Left renal pelvis (tissue), 4 donors: ENCODE measurements at regions not wholly inside any gene's neighbourhood (a gene's known extent, or its start where the extent isn't known, plus 50 kb on each side); places are given as distances from the start of the nearest gene placed in this dataset.

Source experiments
- DNase-seq, 4 donors: peaks; one replicate each; pipeline ENCODE4 v3.0.0-alpha.2; 2013; ENCODE audit warnings: low read depth in 4 of 4, low spot score in 3 of 4

GRCh38 chr1:87194271-87194774 lies 134.4 kb upstream of the LMO4 start:
- no peak for DNase-seq

- no peak for DNase-seq
Measured at GRCh38 chr1:87194856-87195255, 133.8 kb upstream of the LMO4 start.

GRCh38 chr1:87196110-87196827 lies 132.4 kb upstream of the LMO4 start:
- no peak for DNase-seq

GRCh38 chr1:87197156-87197555 lies 131.5 kb upstream of the LMO4 start:
- DNase-seq = no peak

GRCh38 chr1:87197641-87198040 lies 131.0 kb upstream of the LMO4 start:
- DNase-seq = no peak

GRCh38 chr1:87200875-87201638 lies 127.6 kb upstream of the LMO4 start:
- no peak for DNase-seq

GRCh38 chr1:87201768-87202167 lies 126.9 kb upstream of the LMO4 start:
- DNase-seq = no peak

GRCh38 chr1:87202451-87202850 lies 126.2 kb upstream of the LMO4 start:
- DNase-seq = no peak

- no peak for DNase-seq
Measured at GRCh38 chr1:87202922-87203655, 125.6 kb upstream of the LMO4 start.

GRCh38 chr1:87203904-87204303 lies 124.8 kb upstream of the LMO4 start:
- no peak for DNase-seq

- DNase-seq = no peak
Measured at GRCh38 chr1:87204441-87204840, 124.2 kb upstream of the LMO4 start.

- no peak for DNase-seq
Measured at GRCh38 chr1:87204921-87205320, 123.8 kb upstream of the LMO4 start.

- DNase-seq = no peak
Measured at GRCh38 chr1:87206044-87206831, 122.4 kb upstream of the LMO4 start.

- DNase-seq = no peak
Measured at GRCh38 chr1:87208080-87208479, 120.6 kb upstream of the LMO4 start.

GRCh38 chr1:87208931-87209330 lies 119.7 kb upstream of the LMO4 start:
- DNase-seq = no peak

GRCh38 chr1:87210151-87210550 lies 118.5 kb upstream of the LMO4 start:
- no peak for DNase-seq

GRCh38 chr1:87212431-87213134 lies 116.1 kb upstream of the LMO4 start:
- DNase-seq = no peak

- DNase-seq = no peak
Measured at GRCh38 chr1:87213135-87213515, 115.6 kb upstream of the LMO4 start.

GRCh38 chr1:87215592-87215991 lies 113.1 kb upstream of the LMO4 start:
- DNase-seq = no peak

GRCh38 chr1:87218618-87219017 lies 110.1 kb upstream of the LMO4 start:
- DNase-seq = no peak
